K562 (cell line): ENCODE measurements at regions not wholly inside any gene's neighbourhood (a gene's known extent, or its start where the extent isn't known, plus 50 kb on each side); places are given as distances from the start of the nearest gene placed in this dataset.

Experiments
- ATAC-seq: fragments of 200-7000 bp; cut with Tn5 transposase; 3 replicates; pipeline ENCODE4 v1.9.1; 2020; ENCODE audit warnings: moderate library complexity
- BruUV-seq: library from RNA; stranded (reverse); fragments of 400-500 nt; replicated peaks from 2 replicates; lab custom pipeline; 2021; lab: Mats Ljungman, UMichigan
- CTCF ChIA-PET: fragments of 300-600 bp; formaldehyde crosslinking; extraction: SDS; loops from one replicate; lab custom pipeline; 2021; ENCODE audit warnings: low intra/inter-chr PET ratio; lab: Yijun Ruan, JAX
- POLR2A ChIA-PET: fragments of 300-600, 350-650 bp; sonication (Branson Sonifier 250); formaldehyde crosslinking; extraction: SDS; loops from one replicate; lab custom pipeline; 2021; ENCODE audit warnings: antibody characterized with exemption, inconsistent platforms; lab: Yijun Ruan, JAX
- DNase-seq, 4 experiments: peaks; one replicate each; pipeline versions ENCODE4 v3.0.0 to v3.0.0-alpha.2; 2011 to 2018; ENCODE audit warnings: low spot score in 3 of 4, mixed read lengths in 3 of 4; ENCODE audit errors: extremely low read depth in 1 of 4
- FAIRE-seq: peaks from 2 replicates; lab custom pipeline; 2011; peaks lifted over from hg19 to GRCh38; lab: Jason Lieb, UNC
- H2AFZ ChIP-seq: 2 replicates; pipeline ENCODE4 v1.6.0; 2011; ENCODE audit warnings: low read depth, low read length, control low read depth, inconsistent platforms
- H3K27ac ChIP-seq: fragments of 200-600 bp; 3 replicates; pipeline ENCODE4 v1.8.0; 2011; ENCODE audit warnings: low read depth, mild to moderate bottlenecking, control low read depth, inconsistent platforms, low read length, moderate library complexity, mixed read lengths; ENCODE audit errors: extremely low read depth
- H3K27me3 ChIP-seq, 2 experiments: fragments of 300-600 bp in 1 of 2; 2 replicates in 1 of 2; 3 replicates in 1 of 2; pipeline versions ENCODE4 v1.6.0 to v1.8.0; 2011; ENCODE audit warnings: inconsistent platforms in 2 of 2, low read length in 2 of 2, mild to moderate bottlenecking in 1 of 2, mixed read lengths in 1 of 2, moderate library complexity in 1 of 2; ENCODE audit not compliant: control insufficient read depth in 2 of 2, insufficient read depth in 2 of 2
- H3K36me3 ChIP-seq: fragments of 300-600 bp; 3 replicates; pipeline ENCODE4 v1.8.0; 2011; ENCODE audit warnings: mild to moderate bottlenecking, low read length, inconsistent platforms; ENCODE audit not compliant: control insufficient read depth, insufficient read depth
- H3K4me1 ChIP-seq, 2 experiments: fragments of 200-600 bp in 1 of 2; replicated peaks in 1 of 2; 2 replicates in 1 of 2; 3 replicates in 1 of 2; pipeline versions ENCODE4 v1.5.1 to v1.8.0; 2011; ENCODE audit warnings: inconsistent platforms in 2 of 2, low read length in 2 of 2, mild to moderate bottlenecking in 1 of 2, mixed read lengths in 1 of 2, moderate library complexity in 1 of 2; ENCODE audit not compliant: control insufficient read depth in 2 of 2, insufficient read depth in 2 of 2
- H3K4me2 ChIP-seq: 2 replicates; pipeline ENCODE4 v1.6.1; 2011; ENCODE audit warnings: low read length, control low read depth, inconsistent platforms, mixed read lengths; ENCODE audit not compliant: insufficient read depth
- H3K4me3 ChIP-seq: fragments of 200-600 bp; sonication (generic), shearing (Covaris generic); 2 replicates; pipeline ENCODE4 v1.5.1; 2016; ENCODE audit warnings: control low read depth, inconsistent platforms
- H3K79me2 ChIP-seq: fragments of 200-600 bp; 3 replicates; pipeline ENCODE4 v1.8.0; 2011; ENCODE audit warnings: low read length, inconsistent platforms; ENCODE audit not compliant: control insufficient read depth, insufficient read depth
- H3K9ac ChIP-seq, 2 experiments: 2 replicates each; pipeline versions ENCODE4 v1.6.0 to v1.6.1; 2011; ENCODE audit warnings: low read depth in 2 of 2, low read length in 2 of 2, control low read depth in 1 of 2, inconsistent platforms in 1 of 2, mild to moderate bottlenecking in 1 of 2, mixed read lengths in 1 of 2; ENCODE audit not compliant: insufficient read depth in 1 of 2
- H3K9me1 ChIP-seq: one replicate; pipeline ENCODE4 v1.6.0; 2011; ENCODE audit warnings: inconsistent platforms, mild to moderate bottlenecking, low read length, moderate library complexity; ENCODE audit not compliant: control insufficient read depth, insufficient read depth
- H3K9me3 ChIP-seq: replicated peaks from 2 replicates; pipeline ENCODE4 v1.5.1; 2011; ENCODE audit warnings: low read depth, low read length, inconsistent platforms; ENCODE audit not compliant: control insufficient read depth, insufficient read depth
- H4K20me1 ChIP-seq: replicated peaks from 2 replicates; pipeline ENCODE4 v1.6.1; 2011; ENCODE audit warnings: low read length, inconsistent platforms, mixed read lengths; ENCODE audit not compliant: control insufficient read depth, insufficient read depth
- FUS ChIP-seq: fragments of 200-400 bp; formaldehyde crosslinking; optimal IDR thresholded peaks from 2 replicates; pipeline ENCODE3; 2017; ENCODE audit warnings: low read depth, low read length
- MIER1 ChIP-seq: fragments of 450-650 bp; IDR thresholded peaks from 2 replicates; pipeline ENCODE4 v1.6.1; 2016; ENCODE audit warnings: antibody characterized with exemption, mild to moderate bottlenecking, low read depth
- POLR2AphosphoS5 ChIP-seq: IDR thresholded peaks from 2 replicates; pipeline ENCODE4 v1.6.1; 2011; ENCODE audit warnings: mild to moderate bottlenecking, low read depth, low read length, moderate library complexity; ENCODE audit not compliant: control insufficient read depth, insufficient read depth
- SMARCA5 ChIP-seq: fragments of 450-650 bp; IDR thresholded peaks from 2 replicates; pipeline ENCODE4 v1.6.1; 2016
- SMARCB1 ChIP-seq: IDR thresholded peaks from 2 replicates; pipeline ENCODE4 v1.6.1; 2011; ENCODE audit warnings: improper control_type of control experiment, low read depth; ENCODE audit not compliant: insufficient read length
- TFAM ChIP-seq: fragments of 250-450 bp; sonication (Bioruptor Pico); conservative IDR thresholded peaks from 2 replicates; pipeline ENCODE4 v1.5.0; 2021; ENCODE audit warnings: mild to moderate bottlenecking, moderate library complexity
- ZNF398 ChIP-seq: fragments of 250-450 bp; sonication (Bioruptor Pico); IDR thresholded peaks from 2 replicates; pipeline ENCODE4 v1.8.0; 2021; ENCODE audit warnings: moderate library complexity, mild to moderate bottlenecking, inconsistent platforms
- WGBS: fragments of 100-300 bp; shearing (Covaris generic); methylation state at CpG from one replicate; pipeline ENCODE4 v1.1.6; 2016; ENCODE audit warnings: low coverage, mixed read lengths; ENCODE audit not compliant: insufficient coverage; ENCODE audit errors: missing lambda C conversion rate; 5-methylcytosine and 5-hydroxymethylcytosine counted together
- in situ Hi-C: fragments of 300-500 bp; cut with MboI; formaldehyde crosslinking; loops from 4 replicates; pipeline ENCODE4 v1.15.0; 2018; ENCODE audit warnings: inconsistent platforms, mixed read lengths
- intact Hi-C: fragments of 100-400 bp; cut with micrococcal nuclease; formaldehyde crosslinking; loops from 2 replicates; pipeline ENCODE4 v1.14.2; 2022

- ChIA-PET POLR2A (no interaction called here), CTCF (no interaction called here)
- H3K4me2 ChIP-seq, result no peak overlapping the region
- H3K79me2 ChIP-seq, result no peaks in the 10 kb centered on the region
- 0 out of 2 replicates have a peak, but pooled peaks cover 2% of the 10 kb centered on the region for H3K9me3 ChIP-seq
- H3K9me1 ChIP-seq, result no peaks in the 10 kb centered on the region
- BruUV-seq, result no TSS peak
- no peak overlapping the region for H3K9ac ChIP-seq
- ATAC-seq, result no peak
- H3K4me3 ChIP-seq, result no peak overlapping the region
- no peaks in the 10 kb centered on the region for H3K4me1 ChIP-seq
- no peaks in the 10 kb centered on the region for H3K27me3 ChIP-seq
- H3K36me3 ChIP-seq, result no peaks in the 10 kb centered on the region
- no peak for DNase-seq
- intact Hi-C loops, result no loop called here
- TF ChIP-seq MIER1, result no peak
- no peak for TF ChIP-seq POLR2AphosphoS5
- TF ChIP-seq FUS, result no peak
- TF ChIP-seq ZNF398 (CRISPR knock-in tag), result no peak
- no peak for TF ChIP-seq SMARCA5
- TF ChIP-seq TFAM, result no peak
- no peak for TF ChIP-seq SMARCB1
- in situ Hi-C loops, result no loop called here
- H4K20me1 ChIP-seq, result no peaks in the 10 kb centered on the region
- WGBS, result 0% methylated on average over 2 of the region's 2 CpGs
- no peak overlapping the region for H3K27ac ChIP-seq
- H2AFZ ChIP-seq, result no peak overlapping the region
- FAIRE-seq, result no peak
Observed at GRCh38 chr5:112004867-112005622, 248.1 kb upstream of the NREP start.
